ENCODE measurements at regions not wholly inside any gene's neighbourhood (a gene's known extent, or its start where the extent isn't known, plus 50 kb on each side); places are given as distances from the start of the nearest gene placed in this dataset.

DNA sequence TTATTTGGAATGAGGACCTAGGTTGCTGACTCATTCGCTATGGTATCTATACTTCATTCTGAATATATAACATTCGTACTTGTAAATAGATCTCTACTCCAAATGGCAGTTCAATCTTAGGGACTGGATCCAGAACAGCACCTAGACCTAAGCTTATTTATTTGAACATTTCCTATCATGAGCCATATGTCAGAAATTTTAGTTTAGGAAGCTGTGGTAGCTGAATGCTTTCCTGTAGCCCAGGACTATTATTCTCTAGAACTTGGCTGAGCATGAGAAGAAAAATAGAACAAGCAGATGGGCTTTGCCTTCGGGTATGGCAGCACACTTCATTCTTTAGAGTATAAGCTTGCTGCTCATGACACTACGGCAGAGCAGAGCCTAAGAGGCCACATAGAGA lies 1114.4 kb upstream of the B3GALT2 start:
- no peak for DNase-seq
- Histone ChIP-seq H3K4me1 (ENCODE audit: control insufficient read depth, insufficient read depth, low read length, poor library complexity, severe bottlenecking) (no peaks in the 10 kb centered on the region), H3K9me3 (ENCODE audit: control insufficient read depth, low read length) (no peaks in the 10 kb centered on the region), H3K36me3 (ENCODE audit: control insufficient read depth, insufficient read depth, low read length) (no peaks in the 10 kb centered on the region), H3K27me3 (replicated peaks; ENCODE audit: control insufficient read depth, insufficient read depth, low read length, poor library complexity, severe bottlenecking) (no peaks in the 10 kb centered on the region), H3K27ac (ENCODE audit: insufficient read depth, low read length, poor library complexity, severe bottlenecking) (no peak overlapping the region), H3K4me3 (ENCODE audit: insufficient read depth, low read depth, low read length, poor library complexity, severe bottlenecking) (no peak overlapping the region)

- Histone ChIP-seq H3K9me3 (ENCODE audit: control insufficient read depth, low read length) (no peaks in the 10 kb centered on the region), H3K4me1 (ENCODE audit: control insufficient read depth, insufficient read depth, low read length, poor library complexity, severe bottlenecking) (no peaks in the 10 kb centered on the region), H3K27me3 (replicated peaks; ENCODE audit: control insufficient read depth, insufficient read depth, low read length, poor library complexity, severe bottlenecking) (no peaks in the 10 kb centered on the region), H3K36me3 (ENCODE audit: control insufficient read depth, insufficient read depth, low read length) (no peaks in the 10 kb centered on the region), H3K27ac (ENCODE audit: insufficient read depth, low read length, poor library complexity, severe bottlenecking) (no peak overlapping the region), H3K4me3 (ENCODE audit: insufficient read depth, low read depth, low read length, poor library complexity, severe bottlenecking) (no peak overlapping the region)
- no peak for DNase-seq
These were observed 1113.9 kb upstream of the B3GALT2 start for GRCh38 chr1:194300340-194300739.

GRCh38 chr1:194298007-194298598 lies 1111.7 kb upstream of the B3GALT2 start:
- no peak for DNase-seq

GRCh38 chr1:194297094-194297493 lies 1110.7 kb upstream of the B3GALT2 start:
- H3K27ac ChIP-seq (ENCODE audit: insufficient read depth, low read length, poor library complexity, severe bottlenecking) = no peak overlapping the region
- no peaks in the 10 kb centered on the region for H3K27me3 ChIP-seq (replicated peaks; ENCODE audit: control insufficient read depth, insufficient read depth, low read length, poor library complexity, severe bottlenecking)
- H3K9me3 ChIP-seq (ENCODE audit: control insufficient read depth, low read length) = no peaks in the 10 kb centered on the region
- DNase-seq = no peak
- H3K36me3 ChIP-seq (ENCODE audit: control insufficient read depth, insufficient read depth, low read length) = no peaks in the 10 kb centered on the region
- H3K4me3 ChIP-seq (ENCODE audit: insufficient read depth, low read depth, low read length, poor library complexity, severe bottlenecking) = no peak overlapping the region
- no peaks in the 10 kb centered on the region for H3K4me1 ChIP-seq (ENCODE audit: control insufficient read depth, insufficient read depth, low read length, poor library complexity, severe bottlenecking)

More at GRCh38 chr1:194298007-194298598, 1111.7 kb upstream of the B3GALT2 start:
- H3K4me1 ChIP-seq (ENCODE audit: control insufficient read depth, insufficient read depth, low read length, poor library complexity, severe bottlenecking) = no peaks in the 10 kb centered on the region
- no peaks in the 10 kb centered on the region for H3K27me3 ChIP-seq (replicated peaks; ENCODE audit: control insufficient read depth, insufficient read depth, low read length, poor library complexity, severe bottlenecking)
- no peak overlapping the region for H3K4me3 ChIP-seq (ENCODE audit: insufficient read depth, low read depth, low read length, poor library complexity, severe bottlenecking)
- no peaks in the 10 kb centered on the region for H3K36me3 ChIP-seq (ENCODE audit: control insufficient read depth, insufficient read depth, low read length)
- H3K27ac ChIP-seq (ENCODE audit: insufficient read depth, low read length, poor library complexity, severe bottlenecking) = no peak overlapping the region
- H3K9me3 ChIP-seq (ENCODE audit: control insufficient read depth, low read length) = no peaks in the 10 kb centered on the region

DNA sequence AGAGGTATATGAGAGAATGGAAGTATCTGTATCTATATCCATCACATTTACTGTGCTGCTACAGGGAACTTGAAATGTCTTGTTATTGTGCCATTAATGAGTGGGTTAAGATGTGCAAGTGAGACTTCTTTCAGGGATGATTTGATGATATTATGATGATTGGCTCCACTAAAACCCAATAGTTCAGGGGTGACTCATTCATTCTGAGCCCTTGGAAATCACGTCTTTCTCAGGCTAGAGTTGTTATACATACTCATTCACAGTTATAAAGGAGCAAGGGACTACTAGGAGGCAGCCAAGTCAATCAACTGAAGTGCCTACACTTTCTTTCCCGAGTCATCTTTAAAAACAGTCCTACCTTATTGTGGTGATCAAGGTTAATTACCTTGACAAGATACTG lies 1109.8 kb upstream of the B3GALT2 start:
- Histone ChIP-seq H3K4me1 (ENCODE audit: control insufficient read depth, insufficient read depth, low read length, poor library complexity, severe bottlenecking) (no peaks in the 10 kb centered on the region), H3K27ac (ENCODE audit: insufficient read depth, low read length, poor library complexity, severe bottlenecking) (no peak overlapping the region), H3K9me3 (ENCODE audit: control insufficient read depth, low read length) (no peaks in the 10 kb centered on the region), H3K36me3 (ENCODE audit: control insufficient read depth, insufficient read depth, low read length) (no peaks in the 10 kb centered on the region), H3K4me3 (ENCODE audit: insufficient read depth, low read depth, low read length, poor library complexity, severe bottlenecking) (no peak overlapping the region), H3K27me3 (replicated peaks; ENCODE audit: control insufficient read depth, insufficient read depth, low read length, poor library complexity, severe bottlenecking) (no peaks in the 10 kb centered on the region)
- DNase-seq = no peak

GRCh38 chr1:194295685-194296084 lies 1109.3 kb upstream of the B3GALT2 start:
- peaks cover 3% of the 10 kb centered on the region for H3K4me1 ChIP-seq (ENCODE audit: control insufficient read depth, insufficient read depth, low read length, poor library complexity, severe bottlenecking)
- H3K27me3 ChIP-seq (replicated peaks; ENCODE audit: control insufficient read depth, insufficient read depth, low read length, poor library complexity, severe bottlenecking) = no peaks in the 10 kb centered on the region
- DNase-seq = peak in 1 of 3 donors; percentile 19
- no peaks in the 10 kb centered on the region for H3K9me3 ChIP-seq (ENCODE audit: control insufficient read depth, low read length)
- H3K4me3 ChIP-seq (ENCODE audit: insufficient read depth, low read depth, low read length, poor library complexity, severe bottlenecking) = no peak overlapping the region
- H3K27ac ChIP-seq (ENCODE audit: insufficient read depth, low read length, poor library complexity, severe bottlenecking) = no peak overlapping the region
- H3K36me3 ChIP-seq (ENCODE audit: control insufficient read depth, insufficient read depth, low read length) = no peaks in the 10 kb centered on the region

DNA sequence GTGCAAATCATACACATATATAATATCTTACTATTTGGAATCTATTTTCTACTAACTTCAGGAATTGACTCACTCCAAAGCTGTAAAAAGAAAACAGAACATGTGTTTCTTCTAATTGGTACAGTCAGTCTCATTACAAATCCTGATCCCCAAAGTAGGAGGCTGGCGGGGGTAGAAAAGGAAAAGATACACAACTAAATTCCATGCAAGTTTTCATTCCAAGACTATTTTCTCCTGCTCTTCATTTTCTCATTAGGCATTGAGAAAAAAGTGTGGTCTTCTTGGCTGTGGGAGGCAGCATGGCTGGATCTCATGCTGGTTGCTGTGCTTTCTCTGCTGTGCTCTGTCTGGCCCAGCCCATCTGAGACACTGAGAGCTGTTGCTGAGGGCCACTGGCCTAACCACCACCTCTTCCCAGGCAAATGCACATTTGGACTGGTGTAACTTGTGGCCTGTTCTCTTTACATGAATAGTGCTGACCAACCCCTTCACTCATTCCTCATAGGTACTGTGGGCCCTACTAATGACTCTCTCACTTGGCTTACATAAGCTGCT lies 1107.5 kb upstream of the B3GALT2 start:
- no peak overlapping the region for H3K4me3 ChIP-seq (ENCODE audit: insufficient read depth, low read depth, low read length, poor library complexity, severe bottlenecking)

DNA sequence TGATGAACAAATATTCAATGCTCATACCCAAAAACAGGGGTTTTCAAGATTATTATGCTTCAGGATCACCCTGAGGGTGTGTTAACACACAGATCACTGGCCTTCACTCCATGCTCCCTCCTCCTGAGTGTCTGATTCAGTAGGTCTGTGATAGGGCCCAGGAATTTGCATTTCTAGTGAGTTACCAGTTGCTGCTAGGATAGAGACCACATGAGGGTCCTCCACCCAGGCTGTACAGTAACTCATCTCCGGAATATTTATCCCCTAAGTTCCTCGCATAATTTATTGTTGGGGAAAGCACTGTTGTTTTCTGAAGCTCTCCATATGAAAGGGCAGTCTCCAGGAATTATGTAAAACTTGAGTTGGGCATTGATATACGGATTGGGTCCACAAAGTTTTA lies 1106.6 kb upstream of the B3GALT2 start:
- Histone ChIP-seq H3K36me3 (ENCODE audit: control insufficient read depth, insufficient read depth, low read length) (no peaks in the 10 kb centered on the region), H3K4me1 (ENCODE audit: control insufficient read depth, insufficient read depth, low read length, poor library complexity, severe bottlenecking) (peaks cover 11% of the 10 kb centered on the region)
- no peak for DNase-seq

More for the DNA sequence above, 1107.5 kb upstream of the B3GALT2 start:
- DNase-seq = no peak
- Histone ChIP-seq H3K4me1 (ENCODE audit: control insufficient read depth, insufficient read depth, low read length, poor library complexity, severe bottlenecking) (peaks cover 11% of the 10 kb centered on the region), H3K27me3 (replicated peaks; ENCODE audit: control insufficient read depth, insufficient read depth, low read length, poor library complexity, severe bottlenecking) (no peaks in the 10 kb centered on the region), H3K9me3 (ENCODE audit: control insufficient read depth, low read length) (no peaks in the 10 kb centered on the region), H3K36me3 (ENCODE audit: control insufficient read depth, insufficient read depth, low read length) (no peaks in the 10 kb centered on the region), H3K27ac (ENCODE audit: insufficient read depth, low read length, poor library complexity, severe bottlenecking) (no peak overlapping the region)

DNA sequence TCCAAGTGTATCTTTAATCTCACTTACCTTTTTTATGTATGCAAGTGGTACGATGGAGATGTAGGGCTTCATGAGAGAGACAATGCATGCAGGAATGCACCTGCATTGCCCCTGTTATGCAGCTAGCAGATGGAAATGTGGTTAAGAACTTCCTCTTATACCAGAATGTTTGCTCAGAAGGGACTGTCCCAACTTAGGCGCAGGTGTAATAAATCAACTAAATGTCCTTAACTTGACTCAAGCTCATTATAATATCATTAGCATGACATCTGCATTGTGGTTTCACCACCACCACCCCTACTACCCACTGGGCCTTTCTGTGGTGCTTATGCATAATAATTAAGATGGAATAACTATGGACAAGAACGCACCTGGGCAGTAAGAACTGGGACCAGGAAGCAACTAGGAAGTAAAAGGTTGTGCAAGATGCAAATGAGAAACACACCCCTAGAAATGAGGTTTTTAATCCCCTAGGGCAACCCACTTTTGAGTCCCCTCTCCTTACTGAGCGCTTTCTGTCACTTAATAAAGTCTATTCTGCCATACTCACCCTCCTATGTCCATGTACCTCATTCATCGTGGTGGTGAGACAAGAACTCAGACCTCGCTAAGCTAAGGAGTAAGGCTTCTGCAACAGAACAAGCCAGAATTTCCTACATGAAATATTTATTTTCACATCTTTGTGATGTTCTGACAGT lies 1103.3 kb upstream of the B3GALT2 start:
- peaks cover 11% of the 10 kb centered on the region for H3K4me1 ChIP-seq (ENCODE audit: control insufficient read depth, insufficient read depth, low read length, poor library complexity, severe bottlenecking)
- no peak overlapping the region for H3K27ac ChIP-seq (ENCODE audit: insufficient read depth, low read length, poor library complexity, severe bottlenecking)
- H3K36me3 ChIP-seq (ENCODE audit: control insufficient read depth, insufficient read depth, low read length) = no peaks in the 10 kb centered on the region
- H3K4me3 ChIP-seq (ENCODE audit: insufficient read depth, low read depth, low read length, poor library complexity, severe bottlenecking) = no peak overlapping the region
- H3K9me3 ChIP-seq (ENCODE audit: control insufficient read depth, low read length) = no peaks in the 10 kb centered on the region
- no peaks in the 10 kb centered on the region for H3K27me3 ChIP-seq (replicated peaks; ENCODE audit: control insufficient read depth, insufficient read depth, low read length, poor library complexity, severe bottlenecking)
- DNase-seq = peak; percentile 38 to 48 (median 45)

More for the DNA sequence above, 1106.6 kb upstream of the B3GALT2 start:
- no peaks in the 10 kb centered on the region for H3K27me3 ChIP-seq (replicated peaks; ENCODE audit: control insufficient read depth, insufficient read depth, low read length, poor library complexity, severe bottlenecking)
- H3K4me3 ChIP-seq (ENCODE audit: insufficient read depth, low read depth, low read length, poor library complexity, severe bottlenecking) = no peak overlapping the region
- no peak overlapping the region for H3K27ac ChIP-seq (ENCODE audit: insufficient read depth, low read length, poor library complexity, severe bottlenecking)
- no peaks in the 10 kb centered on the region for H3K9me3 ChIP-seq (ENCODE audit: control insufficient read depth, low read length)

- Histone ChIP-seq H3K27ac (ENCODE audit: insufficient read depth, low read length, poor library complexity, severe bottlenecking) (no peak overlapping the region), H3K4me3 (ENCODE audit: insufficient read depth, low read depth, low read length, poor library complexity, severe bottlenecking) (no peak overlapping the region), H3K27me3 (replicated peaks; ENCODE audit: control insufficient read depth, insufficient read depth, low read length, poor library complexity, severe bottlenecking) (no peaks in the 10 kb centered on the region), H3K36me3 (ENCODE audit: control insufficient read depth, insufficient read depth, low read length) (no peaks in the 10 kb centered on the region), H3K4me1 (ENCODE audit: control insufficient read depth, insufficient read depth, low read length, poor library complexity, severe bottlenecking) (peaks cover 11% of the 10 kb centered on the region), H3K9me3 (ENCODE audit: control insufficient read depth, low read length) (no peaks in the 10 kb centered on the region)
- no peak for DNase-seq
These were observed 1101.8 kb upstream of the B3GALT2 start for GRCh38 chr1:194288238-194288637.
